ENCODE measurements at regions not wholly inside any gene's neighbourhood (a gene's known extent, or its start where the extent isn't known, plus 50 kb on each side); places are given as distances from the start of the nearest gene placed in this dataset.
"Not testable (repeated sequence)": the region's sequence is repeated elsewhere in the genome, so short reads cannot be mapped to it uniquely, and the experiment has no call there.

DNA sequence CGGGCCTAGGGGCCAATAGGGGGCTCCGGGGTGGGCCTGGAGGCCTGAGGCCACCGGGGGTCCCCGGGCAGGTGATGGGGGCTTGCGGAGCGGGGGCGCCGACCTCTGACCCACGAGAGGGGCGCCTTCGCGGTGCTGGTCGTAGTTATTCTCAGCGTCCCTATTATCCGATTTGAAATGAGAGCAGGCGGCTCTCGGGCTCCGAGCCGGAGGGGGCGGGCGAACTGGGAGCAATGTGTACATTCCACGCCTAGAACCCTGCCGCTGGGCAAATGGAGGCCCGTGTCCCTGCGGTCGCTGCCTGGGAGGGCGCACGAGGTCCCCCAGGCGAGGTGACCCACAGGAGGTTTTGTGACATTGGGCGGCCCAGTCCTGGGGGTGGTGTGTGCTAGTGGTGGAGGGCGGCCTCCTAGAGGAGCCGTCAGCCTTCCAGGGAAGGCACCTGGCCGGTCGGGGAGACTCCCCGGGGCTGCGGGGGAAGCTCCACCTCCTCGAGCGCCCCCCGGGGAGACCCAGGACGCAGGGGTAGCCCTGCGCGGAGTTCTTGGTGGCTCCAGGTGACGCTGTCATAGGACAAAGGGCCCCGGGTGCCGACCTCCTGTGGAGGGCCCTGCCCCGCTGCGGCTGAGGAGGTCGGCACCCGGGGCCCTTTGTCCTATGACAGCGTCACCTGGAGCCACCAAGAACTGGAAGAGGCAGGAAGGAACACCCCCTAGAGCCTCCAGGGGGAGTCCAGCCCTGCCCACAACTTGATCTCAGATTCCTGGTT is 102.6 kb upstream of the PRKX start:
- peak; percentile 20 for DNase-seq

DNA sequence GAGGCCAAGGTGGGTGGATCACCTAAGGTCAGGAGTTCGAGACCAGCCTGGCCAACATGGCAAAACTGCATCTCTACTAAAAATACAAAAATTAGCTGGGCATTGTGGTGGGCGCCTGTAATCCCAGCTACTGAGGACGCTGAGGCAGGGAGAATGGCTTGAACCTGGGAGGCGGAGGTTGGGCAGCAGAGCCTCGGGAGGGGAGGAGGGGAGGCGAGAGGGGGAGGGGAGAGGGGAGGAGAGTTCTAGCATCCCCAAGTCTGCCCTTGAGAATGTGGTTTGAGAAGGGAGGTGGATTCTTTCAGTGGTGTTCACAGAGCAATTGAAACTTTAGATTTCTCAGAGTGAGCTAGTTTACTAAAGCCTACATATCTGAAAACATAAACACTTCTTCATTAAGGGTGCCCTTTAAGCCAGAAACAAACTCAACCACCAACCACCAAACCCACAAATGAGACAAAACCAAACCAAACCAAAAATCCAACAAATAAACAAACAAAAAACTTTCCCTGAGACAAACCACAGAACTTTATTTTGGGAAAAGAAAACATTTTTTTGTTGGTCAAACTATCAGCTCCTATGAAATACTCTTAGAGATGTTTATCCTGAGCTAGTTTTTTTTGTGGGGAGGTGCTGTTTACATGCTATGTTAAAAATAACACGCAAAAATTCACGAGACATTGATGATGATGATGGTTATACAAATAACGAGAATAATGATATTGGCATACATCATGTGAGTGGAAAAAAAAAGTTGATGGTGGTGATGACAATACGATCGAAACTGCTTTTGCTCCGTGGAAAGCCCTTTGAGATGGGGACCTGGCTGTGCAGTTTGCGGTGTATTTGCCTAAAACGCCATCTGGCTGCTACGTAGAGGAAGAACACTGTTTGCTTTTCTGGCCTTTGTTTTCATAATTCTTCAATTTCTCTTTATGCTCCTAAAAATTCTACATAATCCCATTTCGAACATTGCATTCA is 98.2 kb upstream of the PRKX start:
- peak; percentile 53 for DNase-seq

DNA sequence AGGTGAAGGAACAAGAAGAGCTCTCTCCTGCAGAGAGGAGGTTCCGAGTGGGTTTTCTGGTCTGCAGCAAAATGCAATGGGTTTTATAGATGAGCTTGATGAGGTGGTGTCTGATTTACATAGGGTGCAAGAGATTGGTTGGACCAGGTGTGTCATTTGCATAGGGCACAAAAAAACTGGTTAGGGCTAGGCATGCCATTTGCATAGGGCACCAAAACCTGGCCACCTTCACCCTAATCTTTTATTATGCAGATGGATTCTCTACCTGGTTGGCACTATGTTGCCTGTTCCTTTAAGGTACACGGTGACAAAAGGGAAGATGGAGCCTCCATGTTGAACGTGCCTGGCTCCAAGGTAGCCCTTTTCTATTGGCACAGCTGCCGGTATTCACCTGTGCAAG is 94.5 kb upstream of the PRKX start:
- no peak for DNase-seq

DNA sequence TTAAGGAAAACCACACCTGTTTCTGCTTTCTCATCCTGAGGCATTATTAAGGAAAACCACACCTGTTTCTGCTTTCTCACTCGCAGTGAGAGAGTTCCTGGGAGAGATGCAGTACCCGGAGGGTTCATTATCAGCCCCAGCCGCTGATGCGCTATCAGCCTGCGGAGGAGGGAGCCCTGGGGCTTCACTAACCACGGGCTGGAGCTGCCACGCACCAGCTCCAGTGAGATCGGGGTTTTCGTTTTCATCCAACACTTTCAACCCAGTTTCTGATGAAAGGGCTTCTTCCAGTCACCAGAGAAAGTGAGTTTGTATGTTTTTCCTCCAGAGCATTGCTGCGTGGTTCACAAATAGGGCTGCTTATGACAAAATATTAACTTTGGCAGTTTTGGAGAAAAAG is 93.2 kb upstream of the PRKX start:
- DNase-seq: peak; percentile 0

DNA sequence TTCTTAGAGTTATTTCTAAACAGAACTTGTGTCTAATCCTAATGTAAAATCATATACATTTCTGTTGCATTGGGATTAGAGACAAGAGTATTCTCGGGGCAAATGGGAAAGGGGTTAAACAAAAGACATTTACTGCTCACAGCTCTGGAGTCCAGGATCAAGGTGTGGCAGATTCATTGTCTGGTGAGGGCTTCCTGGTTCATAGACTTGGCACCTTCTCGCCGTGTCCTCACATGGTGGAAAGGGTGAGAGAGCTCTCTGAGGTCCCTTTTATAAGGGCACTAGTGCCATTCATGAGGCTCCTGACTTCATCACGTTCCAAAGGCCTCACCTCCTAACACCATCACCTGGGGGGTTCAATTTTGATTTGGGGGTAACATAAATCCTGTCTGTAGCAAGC is 90.3 kb upstream of the PRKX start:
- no peak for DNase-seq

DNA sequence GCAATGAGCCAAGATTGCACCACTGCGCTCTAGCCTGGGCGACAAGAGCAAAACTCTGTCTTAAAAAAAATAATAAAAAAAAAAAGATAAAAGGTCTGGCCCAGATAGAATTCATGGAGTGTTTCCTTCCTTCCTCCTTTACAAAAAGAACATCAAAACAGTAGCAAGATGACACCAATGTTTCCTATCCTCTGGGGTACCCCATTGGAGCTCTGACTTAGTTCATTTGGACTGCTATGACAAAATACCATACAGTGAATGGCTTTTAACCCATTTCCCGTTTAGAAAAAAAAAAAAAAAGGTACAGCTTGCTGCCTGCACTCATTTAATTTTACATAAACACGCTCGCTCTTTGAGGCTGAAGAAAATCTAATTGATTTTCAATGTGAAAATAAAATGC is 89.9 kb upstream of the PRKX start:
- DNase-seq: no peak

DNA sequence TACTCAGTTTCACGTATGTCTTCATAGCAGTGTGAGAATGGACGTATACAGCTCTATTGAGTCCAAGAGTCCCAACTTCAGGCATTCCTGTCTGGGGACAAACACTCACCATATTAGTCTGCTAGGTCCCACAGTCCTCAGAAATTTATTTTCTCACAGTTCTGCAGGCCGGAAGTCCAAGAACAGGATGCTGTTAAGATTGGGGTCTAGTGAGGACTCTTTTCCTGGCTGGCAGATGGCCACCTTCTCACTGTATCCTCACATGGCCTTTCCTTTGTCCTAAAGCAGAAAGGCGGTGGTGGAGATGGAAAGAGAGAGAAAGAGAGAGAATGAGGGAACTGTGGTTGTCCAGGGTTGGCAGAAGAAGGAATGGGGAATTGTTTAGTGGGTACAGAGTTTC is 82.0 kb upstream of the PRKX start:
- DNase-seq: not testable (repeated sequence)

DNA sequence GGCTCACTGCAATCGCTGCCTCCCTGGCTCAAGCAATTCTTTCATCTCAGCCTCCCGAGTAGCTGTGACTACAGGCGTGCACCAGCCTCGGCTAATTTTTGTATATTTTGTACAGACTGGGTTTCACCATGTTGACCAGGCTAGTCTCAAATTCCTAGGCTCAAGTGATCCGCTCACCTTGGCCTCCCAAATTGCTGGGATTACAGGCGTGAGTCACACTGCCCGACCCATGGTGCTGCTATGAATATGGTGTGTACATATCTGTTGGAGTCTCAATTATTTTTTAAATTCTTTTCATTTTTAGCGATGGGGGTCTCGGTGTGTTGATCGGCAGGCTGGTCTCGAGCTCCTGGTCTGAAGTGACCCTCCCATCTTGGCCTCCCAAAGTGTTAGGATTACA is 78.0 kb upstream of the PRKX start:
- no peak for DNase-seq

DNA sequence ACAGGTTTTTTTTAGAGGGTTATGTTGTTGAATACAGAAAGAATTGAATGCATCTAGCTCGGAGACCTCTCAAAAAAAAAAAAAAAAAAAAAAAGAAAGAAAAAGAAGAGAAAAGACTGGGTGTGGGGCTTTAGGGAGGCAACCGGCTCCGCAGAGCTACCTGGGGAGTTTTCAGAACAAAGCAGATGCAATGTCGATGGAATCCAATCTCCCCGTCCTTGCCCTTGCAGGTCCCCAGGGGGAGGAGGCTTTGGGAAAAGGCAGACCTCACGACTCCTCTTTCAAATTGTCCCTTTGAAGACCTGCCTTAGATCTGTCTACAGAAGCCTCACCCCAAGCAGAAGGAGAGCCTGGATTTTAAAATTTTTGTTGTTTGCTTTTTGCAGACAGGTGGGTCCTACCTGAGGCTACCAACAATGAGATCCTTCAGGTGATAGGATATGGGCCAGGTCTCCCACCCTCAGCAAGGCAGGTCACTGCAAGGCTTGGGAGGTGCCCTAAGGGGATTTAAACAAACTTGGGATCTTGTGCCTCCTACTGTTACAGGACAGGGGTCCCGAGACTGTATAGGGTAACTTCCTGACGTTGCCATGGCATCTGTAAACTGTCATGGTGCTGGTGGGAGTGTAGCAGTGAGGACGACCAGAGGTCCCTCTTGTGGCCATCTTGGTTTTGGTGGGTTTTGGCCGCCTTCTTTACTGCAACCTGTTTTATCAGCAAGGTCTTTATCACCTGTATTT is 75.2 kb upstream of the PRKX start:
- peak; percentile 3 for DNase-seq

DNA sequence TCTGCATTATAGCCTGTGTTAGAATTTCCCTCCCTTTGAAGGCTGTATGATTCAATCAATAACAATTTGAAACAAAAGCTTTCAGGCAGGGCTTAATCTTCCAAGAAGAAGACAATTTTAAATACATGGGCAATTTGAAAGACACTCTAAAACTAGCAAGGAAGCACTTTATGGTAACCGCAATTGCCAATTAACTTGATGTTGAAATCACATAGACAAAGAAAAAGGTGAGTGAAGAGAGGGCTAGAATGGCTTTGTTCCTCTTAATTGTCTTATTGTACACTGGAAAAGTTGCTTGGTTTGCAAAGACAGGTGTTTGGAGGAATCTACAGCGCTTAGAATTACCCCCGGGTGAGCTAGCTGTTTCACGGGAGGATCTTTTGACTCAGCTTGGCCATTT is 74.4 kb upstream of the PRKX start:
- no peak for DNase-seq

DNA sequence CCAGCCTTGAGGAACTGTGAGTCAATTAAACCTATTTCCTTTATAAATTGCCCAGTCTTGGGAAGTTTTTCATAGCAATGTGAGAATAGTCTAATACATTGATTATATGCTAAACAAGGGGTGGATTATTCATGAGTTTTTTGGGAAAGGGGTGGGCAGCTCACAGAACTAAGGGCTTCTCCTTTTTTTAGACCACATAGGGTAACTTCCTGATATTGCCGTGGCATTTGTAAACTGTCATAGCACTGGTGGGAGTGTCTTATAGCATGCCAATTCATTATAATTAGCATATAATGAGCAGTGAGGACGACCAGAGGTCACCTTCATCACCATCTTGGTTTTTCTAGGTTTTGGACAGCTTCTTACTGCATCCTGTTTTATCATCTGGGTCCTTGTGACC is 72.4 kb upstream of the PRKX start:
- DNase-seq: not testable (repeated sequence)

DNA sequence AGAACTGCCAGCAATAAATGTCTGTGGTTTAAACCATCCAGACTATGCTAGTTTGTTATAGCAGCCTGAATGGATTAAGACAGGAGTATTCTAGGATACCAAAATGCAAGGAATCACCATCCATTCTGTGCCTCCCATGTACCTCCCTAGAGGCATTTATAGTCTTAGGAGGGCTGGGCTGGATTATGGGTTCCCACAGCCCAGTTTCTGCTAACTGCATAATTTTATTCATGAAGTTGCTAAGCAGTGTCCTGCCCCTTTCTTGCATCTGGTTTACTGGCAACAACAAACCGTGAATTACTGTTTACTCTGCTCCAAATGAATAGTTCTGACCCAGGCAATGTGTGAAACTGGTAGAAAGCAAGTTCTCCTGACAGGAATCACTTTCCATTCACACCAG is 67.1 kb upstream of the PRKX start:
- no peak for DNase-seq

DNA sequence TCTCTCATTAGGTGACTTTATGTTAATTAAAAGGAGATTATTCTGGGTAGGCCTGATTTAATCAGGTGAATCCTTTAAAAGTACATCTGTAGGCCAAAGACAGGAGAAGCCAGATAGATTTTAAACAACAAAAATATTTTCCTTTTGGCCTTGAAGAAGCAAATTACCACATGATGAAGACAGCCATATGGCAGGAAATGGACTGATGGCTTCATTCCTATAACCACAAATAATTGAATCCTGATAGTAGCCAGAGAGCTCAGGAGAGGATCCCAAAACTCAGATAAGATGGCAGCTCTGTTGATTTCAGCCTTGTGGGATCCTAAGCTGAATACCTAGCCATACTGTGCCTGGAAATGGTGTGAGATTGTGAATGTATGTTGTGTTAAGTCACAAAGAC is 66.1 kb upstream of the PRKX start:
- DNase-seq: no peak

DNA sequence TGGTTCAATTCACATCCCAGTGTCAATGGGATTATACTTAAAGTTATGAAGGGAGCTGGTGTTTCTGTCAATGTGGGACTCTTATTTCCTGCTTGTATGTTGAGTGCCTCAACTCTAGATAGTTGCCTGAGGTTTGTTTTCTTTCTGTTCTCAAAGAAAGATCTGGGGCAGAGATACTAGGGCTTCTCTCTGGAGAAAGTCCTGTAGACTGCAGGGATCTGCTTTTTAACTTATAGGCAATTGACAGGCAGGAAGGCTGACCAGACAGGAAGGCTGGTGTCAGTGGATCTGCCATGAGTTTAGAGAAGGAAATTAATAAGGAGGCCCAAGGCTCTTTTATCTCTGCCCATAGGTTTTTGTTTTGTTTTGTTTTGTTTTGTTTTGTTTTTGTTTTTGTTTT is 64.0 kb upstream of the PRKX start:
- DNase-seq: no peak

DNA sequence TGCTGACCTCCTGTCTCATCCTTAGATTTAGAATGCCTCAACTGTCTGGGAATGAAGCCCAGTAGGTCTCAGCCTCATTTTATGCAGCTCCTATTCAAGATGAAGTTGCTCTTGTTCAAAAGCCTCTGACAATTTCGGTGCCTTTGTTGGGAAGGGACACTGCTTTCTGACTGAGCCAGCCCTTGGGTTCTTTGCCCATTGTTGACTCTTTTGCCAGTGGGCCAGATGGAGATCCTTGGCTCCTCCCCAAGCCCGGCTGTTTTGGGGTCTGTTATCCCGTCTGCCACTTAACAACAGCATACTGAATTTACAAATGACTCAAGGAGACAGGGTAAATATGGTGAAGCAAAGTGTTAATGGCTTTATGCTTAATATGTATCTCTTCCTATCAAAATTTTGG is 58.3 kb upstream of the PRKX start:
- DNase-seq: peak; percentile 39

DNA sequence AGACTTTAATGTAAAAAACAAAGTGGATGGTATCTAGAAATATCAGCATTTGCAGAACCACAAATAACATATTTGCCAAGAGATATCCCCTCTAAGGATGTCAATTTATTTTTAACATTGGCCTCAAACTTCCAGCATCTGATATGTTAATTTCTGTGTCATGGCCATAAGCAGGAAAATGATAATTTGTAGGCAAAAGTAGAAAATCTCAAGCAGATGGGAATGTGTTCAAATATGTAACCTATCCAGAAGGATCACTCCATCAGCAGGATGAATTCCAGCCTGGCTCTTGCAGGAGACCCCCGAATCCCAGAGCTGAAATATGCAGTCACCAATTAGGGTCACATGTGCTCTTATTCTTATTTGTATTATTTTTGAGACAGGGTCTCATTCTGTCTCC is 55.4 kb upstream of the PRKX start:
- no peak for DNase-seq

Data from NCI-H2171 (cell line).